Colonic mucosa (tissue), 4 donors: ENCODE measurements at regions not wholly inside any gene's neighbourhood (a gene's known extent, or its start where the extent isn't known, plus 50 kb on each side); places are given as distances from the start of the nearest gene placed in this dataset.

ENCODE experiments used
- DNase-seq: peaks from one replicate; pipeline ENCODE4 v3.0.0-alpha.2; 2020
- H3K27ac ChIP-seq: fragments of 200-600 bp; one replicate; pipeline ENCODE4 v1.8.0; 2021
- H3K27me3 ChIP-seq: fragments of 200-600 bp; one replicate; pipeline ENCODE4 v1.8.0; 2021
- H3K36me3 ChIP-seq: fragments of 200-600 bp; one replicate; pipeline ENCODE4 v1.8.0; 2021
- H3K4me1 ChIP-seq: fragments of 200-600 bp; one replicate; pipeline ENCODE4 v1.8.0; 2021; ENCODE audit warnings: mild to moderate bottlenecking
- H3K4me3 ChIP-seq: fragments of 200-600 bp; one replicate; pipeline ENCODE4 v1.8.0; 2021
- H3K9ac ChIP-seq, 2 donors: one replicate each; pipeline ENCODE4 v1.7.0; 2013; ENCODE audit warnings: control low read depth in 2 of 2, low read depth in 2 of 2, low read length in 2 of 2
- H3K9me3 ChIP-seq: fragments of 200-600 bp; one replicate; pipeline ENCODE4 v1.8.0; 2021
- intact Hi-C: fragments of 100-400 bp; cut with DNase I; formaldehyde crosslinking; loops from one replicate; pipeline ENCODE4 v1.14.1; 2022
- TF ChIP-seq, protein P1 (sequence below): fragments of 200-600 bp; IDR thresholded peaks from one replicate; pipeline ENCODE4 v1.8.0; 2022; ENCODE audit warnings: antibody characterized with exemption, mild to moderate bottlenecking
- donor health status: healthy.
- donor health status: DM: no; HTN: no; CAD: no.
- donor health status: DM: no; HTN: no; CAD: no.

DNA sequence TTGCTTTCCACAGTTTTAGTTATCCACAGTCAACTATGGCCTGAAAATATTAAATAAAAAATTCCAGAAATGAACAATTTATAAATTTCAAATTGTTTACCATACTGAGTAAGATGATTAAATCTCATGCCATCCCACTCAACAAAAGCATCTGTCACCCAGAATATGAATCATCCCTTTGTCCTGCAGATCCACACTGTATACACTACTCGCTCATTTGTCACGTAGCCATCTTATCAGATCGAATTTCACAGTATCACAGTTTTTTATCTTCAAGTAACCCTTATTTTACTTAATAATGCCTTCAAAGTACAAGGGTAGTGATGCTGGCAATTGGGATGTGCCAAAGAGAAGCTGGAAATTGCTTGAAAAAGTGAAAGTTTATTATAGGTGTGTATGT, 291.8 kb upstream of the LRATD1 start:
- no peak overlapping the region for H3K4me3 ChIP-seq
- H3K27ac ChIP-seq: no peak overlapping the region
- intact Hi-C loops: no loop called here
- H3K36me3 ChIP-seq: no peaks in the 10 kb centered on the region
- no peaks in the 10 kb centered on the region for H3K27me3 ChIP-seq
- H3K9me3 ChIP-seq: no peaks in the 10 kb centered on the region
- no peak for DNase-seq
- no peaks in the 10 kb centered on the region for H3K4me1 ChIP-seq
- no peak overlapping the region for H3K9ac ChIP-seq
- TF ChIP-seq, protein P1, sequence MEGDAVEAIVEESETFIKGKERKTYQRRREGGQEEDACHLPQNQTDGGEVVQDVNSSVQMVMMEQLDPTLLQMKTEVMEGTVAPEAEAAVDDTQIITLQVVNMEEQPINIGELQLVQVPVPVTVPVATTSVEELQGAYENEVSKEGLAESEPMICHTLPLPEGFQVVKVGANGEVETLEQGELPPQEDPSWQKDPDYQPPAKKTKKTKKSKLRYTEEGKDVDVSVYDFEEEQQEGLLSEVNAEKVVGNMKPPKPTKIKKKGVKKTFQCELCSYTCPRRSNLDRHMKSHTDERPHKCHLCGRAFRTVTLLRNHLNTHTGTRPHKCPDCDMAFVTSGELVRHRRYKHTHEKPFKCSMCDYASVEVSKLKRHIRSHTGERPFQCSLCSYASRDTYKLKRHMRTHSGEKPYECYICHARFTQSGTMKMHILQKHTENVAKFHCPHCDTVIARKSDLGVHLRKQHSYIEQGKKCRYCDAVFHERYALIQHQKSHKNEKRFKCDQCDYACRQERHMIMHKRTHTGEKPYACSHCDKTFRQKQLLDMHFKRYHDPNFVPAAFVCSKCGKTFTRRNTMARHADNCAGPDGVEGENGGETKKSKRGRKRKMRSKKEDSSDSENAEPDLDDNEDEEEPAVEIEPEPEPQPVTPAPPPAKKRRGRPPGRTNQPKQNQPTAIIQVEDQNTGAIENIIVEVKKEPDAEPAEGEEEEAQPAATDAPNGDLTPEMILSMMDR: no peak

DNA sequence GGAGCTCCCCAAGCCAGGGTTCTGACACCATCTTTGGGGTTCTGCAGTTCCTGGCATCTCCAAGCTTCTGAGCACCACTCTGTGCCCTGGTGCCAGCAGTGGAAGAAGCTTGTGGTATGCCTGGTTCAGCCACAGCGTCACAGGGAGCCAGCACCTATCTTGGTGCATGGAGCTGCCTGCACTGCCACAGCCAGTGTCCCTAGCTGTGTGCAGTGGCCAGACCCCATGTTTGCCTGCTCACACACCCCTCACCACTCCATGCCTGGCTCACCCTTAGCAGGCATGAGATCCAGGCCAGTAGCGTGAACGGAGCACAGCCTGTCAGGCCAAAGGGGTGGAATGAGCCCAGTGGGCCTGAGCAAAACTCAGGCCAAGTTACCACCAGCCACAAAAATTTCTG, 290.2 kb upstream of the LRATD1 start:
- Histone ChIP-seq H3K9ac (no peak overlapping the region), H3K27me3 (no peaks in the 10 kb centered on the region), H3K27ac (no peak overlapping the region), H3K36me3 (no peaks in the 10 kb centered on the region), H3K9me3 (no peaks in the 10 kb centered on the region), H3K4me3 (no peak overlapping the region), H3K4me1 (no peaks in the 10 kb centered on the region)
- TF ChIP-seq, protein P1: no peak
- no peak for DNase-seq
- intact Hi-C loops: no loop called here

DNA sequence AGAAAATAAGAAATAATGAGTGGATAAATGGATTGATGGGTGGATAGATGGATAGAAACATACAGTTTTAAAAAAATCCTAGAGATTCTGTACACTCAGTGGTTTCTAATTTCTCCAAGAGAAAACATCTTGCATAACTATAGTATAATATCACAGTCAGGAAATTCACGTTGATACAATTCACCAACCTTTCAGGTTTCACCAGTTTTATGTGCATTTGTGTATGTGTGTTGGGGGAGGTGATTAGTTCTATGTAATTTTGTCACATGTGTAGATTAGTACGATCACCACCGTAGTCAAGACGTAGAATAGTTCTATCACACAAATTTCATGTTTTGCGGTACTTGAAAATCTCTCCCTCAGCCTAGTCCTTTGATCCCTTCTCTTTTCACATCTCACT, 288.2 kb upstream of the LRATD1 start:
- intact Hi-C loops: no loop called here
- no peak for DNase-seq
- TF ChIP-seq, protein P1: no peak
- Histone ChIP-seq H3K27ac (no peak overlapping the region), H3K9ac (no peak overlapping the region), H3K4me1 (no peaks in the 10 kb centered on the region), H3K4me3 (no peak overlapping the region), H3K9me3 (no peaks in the 10 kb centered on the region), H3K36me3 (no peaks in the 10 kb centered on the region), H3K27me3 (no peaks in the 10 kb centered on the region)

DNA sequence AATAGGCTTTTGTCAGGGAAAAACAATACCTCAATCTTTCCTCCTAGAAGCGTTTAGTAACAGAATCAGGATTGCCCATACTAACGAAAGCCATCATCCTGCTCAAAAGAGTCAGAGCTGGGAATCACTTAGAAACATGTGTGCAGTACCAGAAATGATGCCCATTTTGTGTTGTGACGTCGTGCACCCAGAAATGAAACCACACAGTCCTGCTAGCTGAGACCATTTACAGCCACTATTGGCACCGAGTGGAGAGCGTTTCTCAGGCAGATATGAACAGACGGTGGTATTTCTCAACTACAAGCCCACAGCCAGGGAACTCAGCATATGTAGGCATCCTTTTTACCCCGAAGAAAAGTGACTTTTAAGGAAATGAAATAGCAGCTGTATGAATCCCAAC, 284.3 kb upstream of the LRATD1 start:
- Histone ChIP-seq H3K27me3 (no peaks in the 10 kb centered on the region), H3K4me1 (no peaks in the 10 kb centered on the region), H3K9ac (no peak overlapping the region), H3K4me3 (no peak overlapping the region), H3K27ac (no peak overlapping the region), H3K36me3 (no peaks in the 10 kb centered on the region), H3K9me3 (no peaks in the 10 kb centered on the region)
- TF ChIP-seq, protein P1: no peak
- intact Hi-C loops: no loop called here
- no peak for DNase-seq

DNA sequence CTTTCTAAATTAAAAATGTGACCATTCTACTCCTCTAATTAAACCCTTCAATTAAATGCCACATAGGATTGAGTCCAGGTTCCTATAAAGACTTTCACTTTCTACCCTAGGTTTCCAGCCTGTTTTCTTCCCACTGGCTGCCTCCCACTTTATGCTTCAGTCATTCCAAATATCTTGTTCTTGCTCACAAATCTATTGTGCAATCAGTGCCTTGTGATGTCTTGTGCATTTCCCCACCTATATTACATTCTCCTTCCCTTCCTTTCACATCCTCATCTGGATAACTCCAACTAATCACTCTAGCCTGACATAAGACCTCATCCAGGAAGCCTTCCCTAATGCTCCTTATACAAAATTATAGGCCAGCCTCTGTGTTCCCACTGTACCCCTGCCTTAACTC, 281.7 kb upstream of the LRATD1 start:
- Histone ChIP-seq H3K27me3 (no peaks in the 10 kb centered on the region), H3K9ac (no peak overlapping the region), H3K4me1 (no peaks in the 10 kb centered on the region), H3K36me3 (no peaks in the 10 kb centered on the region), H3K4me3 (no peak overlapping the region), H3K9me3 (no peaks in the 10 kb centered on the region), H3K27ac (no peak overlapping the region)
- DNase-seq: no peak
- TF ChIP-seq, protein P1: no peak
- intact Hi-C loops: no loop called here

DNA sequence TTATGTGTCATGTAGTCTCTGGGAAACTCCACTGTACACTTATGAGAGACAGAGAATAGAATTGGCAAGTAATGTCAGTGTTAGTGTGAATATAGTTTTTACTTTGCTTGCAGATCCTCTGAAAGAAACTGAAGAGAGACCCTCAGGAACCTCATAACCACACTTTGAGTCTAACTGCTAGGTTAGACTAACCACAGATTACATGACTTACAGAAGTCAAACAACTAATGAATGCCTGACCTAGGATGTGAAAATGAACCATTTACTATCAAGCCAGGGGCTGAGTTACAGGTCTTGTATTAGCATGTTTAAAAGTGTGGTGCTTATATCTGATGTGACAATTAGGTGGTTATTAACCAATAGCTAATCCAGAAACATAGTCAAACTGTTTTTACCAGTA, 280.4 kb upstream of the LRATD1 start:
- Histone ChIP-seq H3K4me1 (no peaks in the 10 kb centered on the region), H3K27ac (no peak overlapping the region), H3K9me3 (no peaks in the 10 kb centered on the region), H3K27me3 (no peaks in the 10 kb centered on the region), H3K36me3 (no peaks in the 10 kb centered on the region), H3K9ac (no peak overlapping the region), H3K4me3 (no peak overlapping the region)
- intact Hi-C loops: no loop called here
- TF ChIP-seq, protein P1: no peak
- DNase-seq: no peak
